ENCODE measurements at regions not wholly inside any gene's neighbourhood (a gene's known extent, or its start where the extent isn't known, plus 50 kb on each side); places are given as distances from the start of the nearest gene placed in this dataset.

- TF ChIP-seq IRF1 (CRISPR knock-in tag; IDR thresholded peaks at IDR 0.05) (no peak), CBFB (CRISPR knock-in tag; IDR thresholded peaks at IDR 0.05; ENCODE audit: low read depth) (no peak), NR2C2 (CRISPR knock-in tag; IDR thresholded peaks at IDR 0.05) (no peak), NR3C1 (CRISPR knock-in tag; conservative IDR thresholded peaks at IDR 0.05; ENCODE audit: low read depth) (no peak), FOXP4 (CRISPR knock-in tag; IDR thresholded peaks at IDR 0.05) (no peak), OVOL2 (CRISPR knock-in tag; IDR thresholded peaks at IDR 0.05; ENCODE audit: borderline replicate concordance) (no peak), NFATC4 (CRISPR knock-in tag; IDR thresholded peaks at IDR 0.05) (no peak), ZSCAN18 (CRISPR knock-in tag; IDR thresholded peaks at IDR 0.05) (no peak), ZNF317 (CRISPR knock-in tag; IDR thresholded peaks at IDR 0.05; ENCODE audit: borderline replicate concordance, low read depth) (no peak), ATF1 (CRISPR knock-in tag; IDR thresholded peaks at IDR 0.05) (no peak), USF2 (CRISPR knock-in tag; IDR thresholded peaks at IDR 0.05) (no peak), CREB1 (CRISPR knock-in tag; IDR thresholded peaks at IDR 0.05) (no peak), CDX4 (CRISPR knock-in tag; IDR thresholded peaks at IDR 0.05; ENCODE audit: borderline replicate concordance) (no peak)
Observed at GRCh38 chr1:5485968-5486696, 506.1 kb downstream of the NPHP4 start (continued).

- H3K27ac Mint-ChIP-seq: no peak overlapping the region
- H3K4me3 Mint-ChIP-seq: no peak overlapping the region
- ATAC-seq (no peak), DNase-seq (ENCODE audit: low spot score) (no peak)
- no peak for TF ChIP-seq ZNF263 (CRISPR knock-in tag; IDR thresholded peaks at IDR 0.05; ENCODE audit: low read depth)
- no peak for TF ChIP-seq SOX15 (CRISPR knock-in tag; IDR thresholded peaks at IDR 0.05)
- no peak for TF ChIP-seq E2F5 (CRISPR knock-in tag; IDR thresholded peaks at IDR 0.05)
- TF ChIP-seq ZNF232 (CRISPR knock-in tag; IDR thresholded peaks at IDR 0.05): no peak
- TF ChIP-seq CREM (CRISPR knock-in tag; IDR thresholded peaks at IDR 0.05): no peak
- no peak for TF ChIP-seq ZNF425 (CRISPR knock-in tag; conservative IDR thresholded peaks at IDR 0.05)
- TF ChIP-seq ZNF138 (CRISPR knock-in tag; conservative IDR thresholded peaks at IDR 0.05): no peak
- TF ChIP-seq GABPB1 (CRISPR knock-in tag; IDR thresholded peaks at IDR 0.05): no peak
- peaks cover 15% of the 10 kb centered on the region for H3K27me3 Mint-ChIP-seq (ENCODE audit: low read depth)
- H3K36me3 Mint-ChIP-seq: peaks cover 61% of the 10 kb centered on the region
- CTCF ChIA-PET: no interaction called here
- H3K9me3 Mint-ChIP-seq: peaks cover 62% of the 10 kb centered on the region
- no peaks in the 10 kb centered on the region for H3K4me1 Mint-ChIP-seq
- POLR2A ChIA-PET: no interaction called here
Observed at GRCh38 chr1:5485436-5485835, 506.8 kb downstream of the NPHP4 start.

All from WTC11 (cell line).